K562 (cell line): ENCODE measurements at regions not wholly inside any gene's neighbourhood (a gene's known extent, or its start where the extent isn't known, plus 50 kb on each side); places are given as distances from the start of the nearest gene placed in this dataset.

Source experiments
- ATAC-seq: fragments of 200-7000 bp; cut with Tn5 transposase; 3 replicates; pipeline ENCODE4 v1.9.1; 2020; ENCODE audit warnings: moderate library complexity
- BruUV-seq: library from RNA; stranded (reverse); fragments of 400-500 nt; replicated peaks from 2 replicates; lab custom pipeline; 2021; lab: Mats Ljungman, UMichigan
- CTCF ChIA-PET: fragments of 300-600 bp; formaldehyde crosslinking; extraction: SDS; loops from one replicate; lab custom pipeline; 2021; ENCODE audit warnings: low intra/inter-chr PET ratio; lab: Yijun Ruan, JAX
- POLR2A ChIA-PET: fragments of 300-600, 350-650 bp; sonication (Branson Sonifier 250); formaldehyde crosslinking; extraction: SDS; loops from one replicate; lab custom pipeline; 2021; ENCODE audit warnings: antibody characterized with exemption, inconsistent platforms; lab: Yijun Ruan, JAX
- DNase-seq, 4 experiments: peaks; one replicate each; pipeline versions ENCODE4 v3.0.0 to v3.0.0-alpha.2; 2011 to 2018; ENCODE audit warnings: low spot score in 3 of 4, mixed read lengths in 3 of 4; ENCODE audit errors: extremely low read depth in 1 of 4
- FAIRE-seq: peaks from 2 replicates; lab custom pipeline; 2011; peaks lifted over from hg19 to GRCh38; lab: Jason Lieb, UNC
- H2AFZ ChIP-seq: 2 replicates; pipeline ENCODE4 v1.6.0; 2011; ENCODE audit warnings: low read depth, low read length, control low read depth, inconsistent platforms
- H3K27ac ChIP-seq: fragments of 200-600 bp; 3 replicates; pipeline ENCODE4 v1.8.0; 2011; ENCODE audit warnings: low read depth, mild to moderate bottlenecking, control low read depth, inconsistent platforms, low read length, moderate library complexity, mixed read lengths; ENCODE audit errors: extremely low read depth
- H3K27me3 ChIP-seq, 2 experiments: fragments of 300-600 bp in 1 of 2; 2 replicates in 1 of 2; 3 replicates in 1 of 2; pipeline versions ENCODE4 v1.6.0 to v1.8.0; 2011; ENCODE audit warnings: inconsistent platforms in 2 of 2, low read length in 2 of 2, mild to moderate bottlenecking in 1 of 2, mixed read lengths in 1 of 2, moderate library complexity in 1 of 2; ENCODE audit not compliant: control insufficient read depth in 2 of 2, insufficient read depth in 2 of 2
- H3K36me3 ChIP-seq: fragments of 300-600 bp; 3 replicates; pipeline ENCODE4 v1.8.0; 2011; ENCODE audit warnings: mild to moderate bottlenecking, low read length, inconsistent platforms; ENCODE audit not compliant: control insufficient read depth, insufficient read depth
- H3K4me1 ChIP-seq, 2 experiments: fragments of 200-600 bp in 1 of 2; replicated peaks in 1 of 2; 2 replicates in 1 of 2; 3 replicates in 1 of 2; pipeline versions ENCODE4 v1.5.1 to v1.8.0; 2011; ENCODE audit warnings: inconsistent platforms in 2 of 2, low read length in 2 of 2, mild to moderate bottlenecking in 1 of 2, mixed read lengths in 1 of 2, moderate library complexity in 1 of 2; ENCODE audit not compliant: control insufficient read depth in 2 of 2, insufficient read depth in 2 of 2
- H3K4me2 ChIP-seq: 2 replicates; pipeline ENCODE4 v1.6.1; 2011; ENCODE audit warnings: low read length, control low read depth, inconsistent platforms, mixed read lengths; ENCODE audit not compliant: insufficient read depth
- H3K4me3 ChIP-seq: fragments of 200-600 bp; sonication (generic), shearing (Covaris generic); 2 replicates; pipeline ENCODE4 v1.5.1; 2016; ENCODE audit warnings: control low read depth, inconsistent platforms
- H3K79me2 ChIP-seq: fragments of 200-600 bp; 3 replicates; pipeline ENCODE4 v1.8.0; 2011; ENCODE audit warnings: low read length, inconsistent platforms; ENCODE audit not compliant: control insufficient read depth, insufficient read depth
- H3K9ac ChIP-seq, 2 experiments: 2 replicates each; pipeline versions ENCODE4 v1.6.0 to v1.6.1; 2011; ENCODE audit warnings: low read depth in 2 of 2, low read length in 2 of 2, control low read depth in 1 of 2, inconsistent platforms in 1 of 2, mild to moderate bottlenecking in 1 of 2, mixed read lengths in 1 of 2; ENCODE audit not compliant: insufficient read depth in 1 of 2
- H3K9me1 ChIP-seq: one replicate; pipeline ENCODE4 v1.6.0; 2011; ENCODE audit warnings: inconsistent platforms, mild to moderate bottlenecking, low read length, moderate library complexity; ENCODE audit not compliant: control insufficient read depth, insufficient read depth
- H3K9me3 ChIP-seq: replicated peaks from 2 replicates; pipeline ENCODE4 v1.5.1; 2011; ENCODE audit warnings: low read depth, low read length, inconsistent platforms; ENCODE audit not compliant: control insufficient read depth, insufficient read depth
- H4K20me1 ChIP-seq: replicated peaks from 2 replicates; pipeline ENCODE4 v1.6.1; 2011; ENCODE audit warnings: low read length, inconsistent platforms, mixed read lengths; ENCODE audit not compliant: control insufficient read depth, insufficient read depth
- CTBP1 ChIP-seq: fragments of 450-650 bp; IDR thresholded peaks from 2 replicates; pipeline ENCODE4 v1.6.1; 2016; ENCODE audit warnings: borderline replicate concordance
- FOXJ3 ChIP-seq: sonication (generic); formaldehyde crosslinking; IDR thresholded peaks from 2 replicates; pipeline ENCODE4 v1.4.0; 2020; ENCODE audit warnings: mild to moderate bottlenecking, missing genetic modification reagents
- PRPF4 ChIP-seq: fragments of 200-400 bp; formaldehyde crosslinking; IDR thresholded peaks from one replicate; pipeline ENCODE4 v1.6.1; 2017; ENCODE audit warnings: low read length, low read depth, mild to moderate bottlenecking; ENCODE audit not compliant: insufficient read depth, poor library complexity, severe bottlenecking
- SMARCE1 ChIP-seq: fragments of 450-650 bp; IDR thresholded peaks from 2 replicates; pipeline ENCODE4 v1.7.1; 2016; ENCODE audit warnings: mild to moderate bottlenecking
- TBP ChIP-seq: optimal IDR thresholded peaks from 2 replicates; pipeline ENCODE3; 2011; ENCODE audit warnings: low read depth, low read length, improper control_type of control experiment
- TRIM24 ChIP-seq, 2 experiments: fragments of 450-650 bp; IDR thresholded peaks; 2 replicates each; pipeline ENCODE4 v1.6.1; 2016
- XRCC3 ChIP-seq: fragments of 450-650 bp; IDR thresholded peaks from 2 replicates; pipeline ENCODE4 v1.6.1; 2017; ENCODE audit warnings: mild to moderate bottlenecking, moderate library complexity
- WGBS: fragments of 100-300 bp; shearing (Covaris generic); methylation state at CpG from one replicate; pipeline ENCODE4 v1.1.6; 2016; ENCODE audit warnings: low coverage, mixed read lengths; ENCODE audit not compliant: insufficient coverage; ENCODE audit errors: missing lambda C conversion rate; 5-methylcytosine and 5-hydroxymethylcytosine counted together
- in situ Hi-C: fragments of 300-500 bp; cut with MboI; formaldehyde crosslinking; loops from 4 replicates; pipeline ENCODE4 v1.15.0; 2018; ENCODE audit warnings: inconsistent platforms, mixed read lengths
- intact Hi-C: fragments of 100-400 bp; cut with micrococcal nuclease; formaldehyde crosslinking; loops from 2 replicates; pipeline ENCODE4 v1.14.2; 2022
- TF ChIP-seq, protein P1 (sequence below): fragments of 450-650 bp; IDR thresholded peaks from 2 replicates; pipeline ENCODE4 v1.6.1; 2016; ENCODE audit warnings: mild to moderate bottlenecking

DNA sequence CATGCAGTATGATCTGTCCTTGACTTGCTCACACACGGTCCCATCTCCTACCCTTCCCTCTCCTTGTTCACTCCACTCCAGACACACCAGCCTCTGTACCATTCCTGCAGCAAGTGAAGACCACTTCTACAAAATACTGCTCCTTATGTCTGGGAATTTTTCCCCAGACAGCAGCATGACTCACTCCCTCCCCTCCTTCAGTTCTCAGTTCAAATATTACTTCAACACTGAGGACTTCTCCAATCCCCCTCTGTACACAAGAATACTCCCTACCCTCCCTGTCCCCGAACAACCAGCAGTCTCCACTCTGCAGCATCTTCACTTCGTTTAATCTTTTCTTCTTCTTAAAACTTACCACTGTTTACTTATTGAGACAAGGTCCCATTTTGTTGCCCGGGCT, 474.0 kb downstream of the GPAM start:
- in situ Hi-C loops = no loop called here
- no peak for TF ChIP-seq PRPF4
- no peak for TF ChIP-seq SMARCE1
- no peak for TF ChIP-seq TBP
- TF ChIP-seq CTBP1 = no peak
- TF ChIP-seq, protein P1, sequence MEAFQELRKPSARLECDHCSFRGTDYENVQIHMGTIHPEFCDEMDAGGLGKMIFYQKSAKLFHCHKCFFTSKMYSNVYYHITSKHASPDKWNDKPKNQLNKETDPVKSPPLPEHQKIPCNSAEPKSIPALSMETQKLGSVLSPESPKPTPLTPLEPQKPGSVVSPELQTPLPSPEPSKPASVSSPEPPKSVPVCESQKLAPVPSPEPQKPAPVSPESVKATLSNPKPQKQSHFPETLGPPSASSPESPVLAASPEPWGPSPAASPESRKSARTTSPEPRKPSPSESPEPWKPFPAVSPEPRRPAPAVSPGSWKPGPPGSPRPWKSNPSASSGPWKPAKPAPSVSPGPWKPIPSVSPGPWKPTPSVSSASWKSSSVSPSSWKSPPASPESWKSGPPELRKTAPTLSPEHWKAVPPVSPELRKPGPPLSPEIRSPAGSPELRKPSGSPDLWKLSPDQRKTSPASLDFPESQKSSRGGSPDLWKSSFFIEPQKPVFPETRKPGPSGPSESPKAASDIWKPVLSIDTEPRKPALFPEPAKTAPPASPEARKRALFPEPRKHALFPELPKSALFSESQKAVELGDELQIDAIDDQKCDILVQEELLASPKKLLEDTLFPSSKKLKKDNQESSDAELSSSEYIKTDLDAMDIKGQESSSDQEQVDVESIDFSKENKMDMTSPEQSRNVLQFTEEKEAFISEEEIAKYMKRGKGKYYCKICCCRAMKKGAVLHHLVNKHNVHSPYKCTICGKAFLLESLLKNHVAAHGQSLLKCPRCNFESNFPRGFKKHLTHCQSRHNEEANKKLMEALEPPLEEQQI = no peak
- TF ChIP-seq XRCC3 = no peak
- no peak for TF ChIP-seq FOXJ3 (CRISPR knock-in tag)
- no peak for TF ChIP-seq TRIM24 (IDR thresholded peaks at IDR 0.05)
- TF ChIP-seq, all 486 proteins: peak for 0
- CTCF ChIA-PET = no interaction called here

More for the DNA sequence above, 474.0 kb downstream of the GPAM start:
- no peak overlapping the region for H3K27ac ChIP-seq
- DNase-seq (no peak), ATAC-seq (no peak), FAIRE-seq (no peak)
- H2AFZ ChIP-seq = no peak overlapping the region
- H3K36me3 ChIP-seq = no peaks in the 10 kb centered on the region
- no peaks in the 10 kb centered on the region for H4K20me1 ChIP-seq
- no peaks in the 10 kb centered on the region for H3K4me1 ChIP-seq
- H3K79me2 ChIP-seq = no peaks in the 10 kb centered on the region
- no peak overlapping the region for H3K4me3 ChIP-seq
- intact Hi-C loops = no loop called here
- POLR2A ChIA-PET = no interaction called here
- no peaks in the 10 kb centered on the region for H3K9me1 ChIP-seq
- no peak overlapping the region for H3K9ac ChIP-seq
- no peak overlapping the region for H3K4me2 ChIP-seq
- WGBS = 5% methylated on average over 2 of the region's 4 CpGs
- H3K27me3 ChIP-seq = no peaks in the 10 kb centered on the region
- H3K9me3 ChIP-seq = no peaks in the 10 kb centered on the region
- no TSS peak for BruUV-seq
